SKM-1 (cell line): ENCODE measurements at regions not wholly inside any gene's neighbourhood (a gene's known extent, or its start where the extent isn't known, plus 50 kb on each side); places are given as distances from the start of the nearest gene placed in this dataset.
A peak's percentile ranks its signal among the peaks of the same experiment; 100 is the strongest.

Source experiments
- DNase-seq: peaks from one replicate; lab custom pipeline; 2025; ENCODE audit not compliant: unreplicated experiment; lab: John Stamatoyannopoulos, UW

- no peak for DNase-seq
Measured at GRCh38 chr7:118298771-118299170, 74.3 kb downstream of the ANKRD7 start.

- DNase-seq = no peak
Measured at GRCh38 chr7:118300177-118300576, 75.7 kb downstream of the ANKRD7 start.

GRCh38 chr7:118304100-118304499 is 79.6 kb downstream of the ANKRD7 start:
- DNase-seq = no peak

GRCh38 chr7:118305671-118306070 is 81.2 kb downstream of the ANKRD7 start:
- DNase-seq = no peak

- DNase-seq = no peak
Measured at GRCh38 chr7:118306771-118307170, 82.3 kb downstream of the ANKRD7 start.

- peak; percentile 92 for DNase-seq
Measured at GRCh38 chr7:118311121-118311836, 86.8 kb downstream of the ANKRD7 start.

GRCh38 chr7:118312051-118312450 is 87.5 kb downstream of the ANKRD7 start:
- DNase-seq = no peak

GRCh38 chr7:118312966-118313365 is 88.5 kb downstream of the ANKRD7 start:
- no peak for DNase-seq

GRCh38 chr7:118324790-118325449 is 100.4 kb downstream of the ANKRD7 start:
- DNase-seq = no peak

- no peak for DNase-seq
Measured at GRCh38 chr7:118325450-118325808, 100.9 kb downstream of the ANKRD7 start.

GRCh38 chr7:118327174-118327573 is 102.7 kb downstream of the ANKRD7 start:
- no peak for DNase-seq

GRCh38 chr7:118328505-118329211 is 104.2 kb downstream of the ANKRD7 start:
- no peak for DNase-seq

- no peak for DNase-seq
Measured at GRCh38 chr7:118330388-118330787, 105.9 kb downstream of the ANKRD7 start.

- no peak for DNase-seq
Measured at GRCh38 chr7:118346748-118347147, 122.2 kb downstream of the ANKRD7 start.

- DNase-seq = no peak
Measured at GRCh38 chr7:118349604-118350003, 125.1 kb downstream of the ANKRD7 start.

GRCh38 chr7:118350260-118350659 is 125.8 kb downstream of the ANKRD7 start:
- DNase-seq = no peak

GRCh38 chr7:118352867-118353453 is 128.5 kb downstream of the ANKRD7 start:
- DNase-seq = peak; percentile 47

- DNase-seq = no peak
Measured at GRCh38 chr7:118366363-118366762, 141.9 kb downstream of the ANKRD7 start.

GRCh38 chr7:118368958-118369357 is 144.5 kb downstream of the ANKRD7 start:
- DNase-seq = no peak

- DNase-seq = no peak
Measured at GRCh38 chr7:118369987-118370386, 145.5 kb downstream of the ANKRD7 start.

- DNase-seq = peak; percentile 71
Measured at GRCh38 chr7:118372530-118372929, 148.0 kb downstream of the ANKRD7 start.

GRCh38 chr7:118389629-118390028 is 165.1 kb downstream of the ANKRD7 start:
- no peak for DNase-seq
